ENCODE measurements at regions not wholly inside any gene's neighbourhood (a gene's known extent, or its start where the extent isn't known, plus 50 kb on each side); places are given as distances from the start of the nearest gene placed in this dataset.

- Histone ChIP-seq H3K27ac (no peak overlapping the region), H3K4me1 (replicated peaks) (no peaks in the 10 kb centered on the region), H3K27me3 (replicated peaks) (no peaks in the 10 kb centered on the region), H3K4me3 (no peak overlapping the region), H3K36me3 (no peaks in the 10 kb centered on the region), H3K9me3 (replicated peaks) (no peaks in the 10 kb centered on the region)
- no peak for DNase-seq (ENCODE audit: low read depth in 1 of 2, low spot score in 2 of 2)
Observed at GRCh38 chr2:103103678-103104077, 341.8 kb downstream of the TMEM182 start.

GRCh38 chr2:103119352-103119751, 357.5 kb downstream of the TMEM182 start:
- no peaks in the 10 kb centered on the region for H3K9me3 ChIP-seq (replicated peaks)
- no peak overlapping the region for H3K4me3 ChIP-seq
- no peak for DNase-seq (ENCODE audit: low read depth in 1 of 2, low spot score in 2 of 2)
- no peaks in the 10 kb centered on the region for H3K4me1 ChIP-seq (replicated peaks)
- no peaks in the 10 kb centered on the region for H3K27me3 ChIP-seq (replicated peaks)
- no peak overlapping the region for H3K27ac ChIP-seq
- H3K36me3 ChIP-seq = no peaks in the 10 kb centered on the region

- H3K4me1 ChIP-seq (replicated peaks) = no peaks in the 10 kb centered on the region
- H3K36me3 ChIP-seq = no peaks in the 10 kb centered on the region
- no peaks in the 10 kb centered on the region for H3K27me3 ChIP-seq (replicated peaks)
- no peak overlapping the region for H3K27ac ChIP-seq
- DNase-seq (ENCODE audit: low read depth in 1 of 2, low spot score in 2 of 2) = no peak
- no peak overlapping the region for H3K4me3 ChIP-seq
- no peaks in the 10 kb centered on the region for H3K9me3 ChIP-seq (replicated peaks)
Observed at GRCh38 chr2:103121106-103121505, 359.3 kb downstream of the TMEM182 start.

GRCh38 chr2:103123516-103123915, 361.7 kb downstream of the TMEM182 start:
- no peaks in the 10 kb centered on the region for H3K36me3 ChIP-seq
- H3K27ac ChIP-seq = no peak overlapping the region
- no peaks in the 10 kb centered on the region for H3K27me3 ChIP-seq (replicated peaks)
- DNase-seq (ENCODE audit: low read depth in 1 of 2, low spot score in 2 of 2) = no peak
- no peaks in the 10 kb centered on the region for H3K4me1 ChIP-seq (replicated peaks)
- no peaks in the 10 kb centered on the region for H3K9me3 ChIP-seq (replicated peaks)
- no peak overlapping the region for H3K4me3 ChIP-seq

GRCh38 chr2:103130857-103131256, 369.0 kb downstream of the TMEM182 start:
- H3K36me3 ChIP-seq = no peaks in the 10 kb centered on the region
- DNase-seq (ENCODE audit: low read depth in 1 of 2, low spot score in 2 of 2) = no peak
- H3K4me1 ChIP-seq (replicated peaks) = no peaks in the 10 kb centered on the region
- H3K9me3 ChIP-seq (replicated peaks) = 0 out of 2 replicates have a peak, but pooled peaks cover 2% of the 10 kb centered on the region
- no peak overlapping the region for H3K27ac ChIP-seq
- H3K27me3 ChIP-seq (replicated peaks) = no peaks in the 10 kb centered on the region
- H3K4me3 ChIP-seq = no peak overlapping the region

- no peak for DNase-seq (ENCODE audit: low read depth in 1 of 2, low spot score in 2 of 2)
- Histone ChIP-seq H3K27me3 (replicated peaks) (no peaks in the 10 kb centered on the region), H3K36me3 (no peaks in the 10 kb centered on the region), H3K4me1 (replicated peaks) (no peaks in the 10 kb centered on the region), H3K27ac (no peak overlapping the region), H3K9me3 (replicated peaks) (0 out of 2 replicates have a peak, but pooled peaks cover 2% of the 10 kb centered on the region), H3K4me3 (no peak overlapping the region)
Observed at GRCh38 chr2:103132536-103133217, 370.8 kb downstream of the TMEM182 start.

GRCh38 chr2:103135679-103136078, 373.8 kb downstream of the TMEM182 start:
- H3K4me3 ChIP-seq = no peak overlapping the region
- H3K27ac ChIP-seq = no peak overlapping the region
- 0 out of 2 replicates have a peak, but pooled peaks cover 2% of the 10 kb centered on the region for H3K9me3 ChIP-seq (replicated peaks)
- H3K4me1 ChIP-seq (replicated peaks) = no peaks in the 10 kb centered on the region
- no peak for DNase-seq (ENCODE audit: low read depth in 1 of 2, low spot score in 2 of 2)
- no peaks in the 10 kb centered on the region for H3K36me3 ChIP-seq
- H3K27me3 ChIP-seq (replicated peaks) = no peaks in the 10 kb centered on the region

- Histone ChIP-seq H3K27me3 (replicated peaks) (no peaks in the 10 kb centered on the region), H3K4me3 (no peak overlapping the region), H3K9me3 (replicated peaks) (0 out of 2 replicates have a peak, but pooled peaks cover 2% of the 10 kb centered on the region), H3K36me3 (no peaks in the 10 kb centered on the region), H3K27ac (no peak overlapping the region), H3K4me1 (replicated peaks) (no peaks in the 10 kb centered on the region)
- DNase-seq (ENCODE audit: low read depth in 1 of 2, low spot score in 2 of 2) = no peak
Observed at GRCh38 chr2:103138123-103138901, 376.5 kb downstream of the TMEM182 start.

GRCh38 chr2:103139628-103140268, 377.9 kb downstream of the TMEM182 start:
- Histone ChIP-seq H3K9me3 (replicated peaks) (no peaks in the 10 kb centered on the region), H3K27ac (no peak overlapping the region), H3K36me3 (no peaks in the 10 kb centered on the region), H3K4me1 (replicated peaks) (no peaks in the 10 kb centered on the region), H3K4me3 (no peak overlapping the region), H3K27me3 (replicated peaks) (no peaks in the 10 kb centered on the region)
- no peak for DNase-seq (ENCODE audit: low read depth in 1 of 2, low spot score in 2 of 2)

GRCh38 chr2:103144837-103145236, 383.0 kb downstream of the TMEM182 start:
- no peak for DNase-seq (ENCODE audit: low read depth in 1 of 2, low spot score in 2 of 2)
- H3K27me3 ChIP-seq (replicated peaks) = no peaks in the 10 kb centered on the region

GRCh38 chr2:103145739-103146138, 383.9 kb downstream of the TMEM182 start:
- Histone ChIP-seq H3K27ac (no peak overlapping the region), H3K4me3 (no peak overlapping the region), H3K4me1 (replicated peaks) (no peaks in the 10 kb centered on the region), H3K9me3 (replicated peaks) (no peaks in the 10 kb centered on the region), H3K36me3 (no peaks in the 10 kb centered on the region), H3K27me3 (replicated peaks) (no peaks in the 10 kb centered on the region)
- DNase-seq (ENCODE audit: low read depth in 1 of 2, low spot score in 2 of 2) = no peak

More at GRCh38 chr2:103144837-103145236, 383.0 kb downstream of the TMEM182 start:
- Histone ChIP-seq H3K4me3 (no peak overlapping the region), H3K4me1 (replicated peaks) (no peaks in the 10 kb centered on the region), H3K27ac (no peak overlapping the region), H3K36me3 (no peaks in the 10 kb centered on the region), H3K9me3 (replicated peaks) (no peaks in the 10 kb centered on the region)

- H3K4me3 ChIP-seq = no peak overlapping the region
- no peaks in the 10 kb centered on the region for H3K36me3 ChIP-seq
- H3K4me1 ChIP-seq (replicated peaks) = no peaks in the 10 kb centered on the region
- H3K27me3 ChIP-seq (replicated peaks) = no peaks in the 10 kb centered on the region
- H3K9me3 ChIP-seq (replicated peaks) = no peaks in the 10 kb centered on the region
- H3K27ac ChIP-seq = no peak overlapping the region
- DNase-seq (ENCODE audit: low read depth in 1 of 2, low spot score in 2 of 2) = no peak
Observed at GRCh38 chr2:103151046-103151445, 389.2 kb downstream of the TMEM182 start.

GRCh38 chr2:103152556-103152955, 390.7 kb downstream of the TMEM182 start:
- no peaks in the 10 kb centered on the region for H3K4me1 ChIP-seq (replicated peaks)
- H3K36me3 ChIP-seq = no peaks in the 10 kb centered on the region
- no peaks in the 10 kb centered on the region for H3K9me3 ChIP-seq (replicated peaks)
- H3K27me3 ChIP-seq (replicated peaks) = no peaks in the 10 kb centered on the region
- no peak overlapping the region for H3K4me3 ChIP-seq
- DNase-seq (ENCODE audit: low read depth in 1 of 2, low spot score in 2 of 2) = no peak
- no peak overlapping the region for H3K27ac ChIP-seq

Measured in SJSA1 (cell line).